Amniotic stem cell (primary cell): ENCODE measurements at regions not wholly inside any gene's neighbourhood (a gene's known extent, or its start where the extent isn't known, plus 50 kb on each side); places are given as distances from the start of the nearest gene placed in this dataset.

Source experiments
- DNase-seq: peaks from one replicate; lab custom pipeline; 2025; lab: John Stamatoyannopoulos, UW

GRCh38 chr15:37576952-37577351 is 357.5 kb upstream of the TMCO5A start:
- DNase-seq, result no peak

- DNase-seq, result no peak
Observed at GRCh38 chr15:37581866-37582532, 352.4 kb upstream of the TMCO5A start.

GRCh38 chr15:37582852-37583251 is 351.6 kb upstream of the TMCO5A start:
- no peak for DNase-seq

GRCh38 chr15:37586011-37586583 is 348.3 kb upstream of the TMCO5A start:
- no peak for DNase-seq

GRCh38 chr15:37586976-37587375 is 347.5 kb upstream of the TMCO5A start:
- DNase-seq, result no peak

GRCh38 chr15:37594417-37594816 is 340.0 kb upstream of the TMCO5A start:
- DNase-seq, result no peak

- no peak for DNase-seq
Observed at GRCh38 chr15:37595426-37595970, 338.9 kb upstream of the TMCO5A start.

- no peak for DNase-seq
Observed at GRCh38 chr15:37599156-37599555, 335.3 kb upstream of the TMCO5A start.

GRCh38 chr15:37616215-37616614 is 318.2 kb upstream of the TMCO5A start:
- DNase-seq, result no peak

GRCh38 chr15:37618353-37618752 is 316.1 kb upstream of the TMCO5A start:
- DNase-seq, result no peak

GRCh38 chr15:37619358-37620042 is 314.9 kb upstream of the TMCO5A start:
- DNase-seq, result no peak

GRCh38 chr15:37625576-37625975 is 308.9 kb upstream of the TMCO5A start:
- no peak for DNase-seq

- DNase-seq, result no peak
Observed at GRCh38 chr15:37628507-37628906, 305.9 kb upstream of the TMCO5A start.

GRCh38 chr15:37636736-37637135 is 297.7 kb upstream of the TMCO5A start:
- DNase-seq, result no peak

GRCh38 chr15:37638116-37638515 is 296.3 kb upstream of the TMCO5A start:
- no peak for DNase-seq

- DNase-seq, result no peak
Observed at GRCh38 chr15:37638691-37639090, 295.7 kb upstream of the TMCO5A start.

GRCh38 chr15:37652646-37653417 is 281.6 kb upstream of the TMCO5A start:
- no peak for DNase-seq

- DNase-seq, result no peak
Observed at GRCh38 chr15:37678124-37678523, 256.3 kb upstream of the TMCO5A start.

GRCh38 chr15:37679627-37680026 is 254.8 kb upstream of the TMCO5A start:
- no peak for DNase-seq

- DNase-seq, result no peak
Observed at GRCh38 chr15:37682304-37682703, 252.1 kb upstream of the TMCO5A start.

- no peak for DNase-seq
Observed at GRCh38 chr15:37691911-37692310, 242.5 kb upstream of the TMCO5A start.

GRCh38 chr15:37693926-37694325 is 240.5 kb upstream of the TMCO5A start:
- DNase-seq, result no peak
